ENCODE measurements at regions not wholly inside any gene's neighbourhood (a gene's known extent, or its start where the extent isn't known, plus 50 kb on each side); places are given as distances from the start of the nearest gene placed in this dataset.

DNA sequence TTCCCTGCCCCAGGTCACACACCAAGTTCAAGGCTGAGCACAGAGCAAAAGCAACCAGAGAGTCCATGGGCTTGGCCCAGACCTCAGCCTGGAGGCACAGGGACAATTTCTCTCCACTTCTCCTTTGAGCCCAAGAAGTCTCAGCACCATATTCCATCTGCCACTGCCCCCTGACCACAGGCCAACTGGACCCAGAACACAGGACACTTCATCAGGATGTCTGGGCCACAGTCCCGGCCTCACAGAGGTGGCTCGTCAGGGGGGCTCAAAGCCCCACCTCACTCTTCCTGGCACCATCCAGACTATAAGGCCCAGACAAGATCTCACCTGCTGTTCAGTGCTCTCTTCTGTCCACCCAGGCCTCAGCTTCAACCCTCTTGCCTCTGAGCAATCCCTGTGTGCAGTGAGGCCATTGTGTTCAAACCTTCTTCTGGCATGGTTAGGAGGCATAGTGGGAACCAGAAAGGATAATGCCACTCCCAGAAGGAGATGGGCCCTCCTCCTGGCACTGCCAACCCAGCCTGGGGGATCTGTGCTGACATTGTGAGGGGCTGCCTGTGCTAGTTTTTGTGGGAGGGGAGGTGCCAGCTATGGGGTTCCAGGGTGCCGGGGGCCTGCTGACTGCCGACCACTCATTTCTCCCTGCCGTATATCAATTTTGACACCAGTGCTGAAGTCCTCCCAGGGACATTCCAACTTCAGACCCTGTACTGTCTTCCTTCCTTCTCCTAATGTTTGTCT lies 49.7 kb upstream of the ANTXRL start:
- H3K4me3 ChIP-seq (ENCODE audit: low read depth, low read length) = no peak overlapping the region
- TF ChIP-seq, protein P1, sequence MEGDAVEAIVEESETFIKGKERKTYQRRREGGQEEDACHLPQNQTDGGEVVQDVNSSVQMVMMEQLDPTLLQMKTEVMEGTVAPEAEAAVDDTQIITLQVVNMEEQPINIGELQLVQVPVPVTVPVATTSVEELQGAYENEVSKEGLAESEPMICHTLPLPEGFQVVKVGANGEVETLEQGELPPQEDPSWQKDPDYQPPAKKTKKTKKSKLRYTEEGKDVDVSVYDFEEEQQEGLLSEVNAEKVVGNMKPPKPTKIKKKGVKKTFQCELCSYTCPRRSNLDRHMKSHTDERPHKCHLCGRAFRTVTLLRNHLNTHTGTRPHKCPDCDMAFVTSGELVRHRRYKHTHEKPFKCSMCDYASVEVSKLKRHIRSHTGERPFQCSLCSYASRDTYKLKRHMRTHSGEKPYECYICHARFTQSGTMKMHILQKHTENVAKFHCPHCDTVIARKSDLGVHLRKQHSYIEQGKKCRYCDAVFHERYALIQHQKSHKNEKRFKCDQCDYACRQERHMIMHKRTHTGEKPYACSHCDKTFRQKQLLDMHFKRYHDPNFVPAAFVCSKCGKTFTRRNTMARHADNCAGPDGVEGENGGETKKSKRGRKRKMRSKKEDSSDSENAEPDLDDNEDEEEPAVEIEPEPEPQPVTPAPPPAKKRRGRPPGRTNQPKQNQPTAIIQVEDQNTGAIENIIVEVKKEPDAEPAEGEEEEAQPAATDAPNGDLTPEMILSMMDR (conservative IDR thresholded peaks at IDR 0.05; ENCODE audit: low read depth, low read length) = no peak
- DNase-seq (ENCODE audit: low read depth) = no peak

All from epithelial cell of proximal tubule (primary cell).